Mesothelial cell of epicardium (in vitro differentiated cells): ENCODE measurements at regions not wholly inside any gene's neighbourhood (a gene's known extent, or its start where the extent isn't known, plus 50 kb on each side); places are given as distances from the start of the nearest gene placed in this dataset.

ENCODE experiments used
- DNase-seq, 2 experiments: peaks; one replicate each; pipeline ENCODE4 v3.0.0; 2021; ENCODE audit warnings: low spot score in 2 of 2; ENCODE audit not compliant: unreplicated experiment in 2 of 2
- H3K27ac Mint-ChIP-seq: 2 replicates; pipeline ENCODE4 v1.8.0; 2021; ENCODE audit warnings: mixed read lengths
- H3K27me3 Mint-ChIP-seq: 2 replicates; pipeline ENCODE4 v1.8.0; 2021; ENCODE audit warnings: low read depth, mixed read lengths
- H3K36me3 Mint-ChIP-seq: 2 replicates; pipeline ENCODE4 v1.8.0; 2021; ENCODE audit warnings: mixed read lengths
- H3K4me1 Mint-ChIP-seq: 2 replicates; pipeline ENCODE4 v1.8.0; 2021; ENCODE audit warnings: mixed read lengths
- H3K4me3 Mint-ChIP-seq: 2 replicates; pipeline ENCODE4 v1.8.0; 2021; ENCODE audit warnings: mild to moderate bottlenecking, moderate library complexity, mixed read lengths
- H3K9me3 Mint-ChIP-seq: 2 replicates; pipeline ENCODE4 v1.8.0; 2021; ENCODE audit warnings: mixed read lengths
- CTCF ChIP-seq: fragments of 200-600 bp; sonication (generic); IDR thresholded peaks from one replicate; pipeline ENCODE4 v1.5.0; 2021; ENCODE audit warnings: antibody characterized with exemption; ENCODE audit not compliant: unreplicated experiment

- no peak for DNase-seq
- no peak for TF ChIP-seq CTCF
- Mint-ChIP-seq H3K36me3 (no peaks in the 10 kb centered on the region), H3K27me3 (peaks cover 6% of the 10 kb centered on the region), H3K27ac (no peak overlapping the region), H3K9me3 (no peaks in the 10 kb centered on the region), H3K4me3 (no peak overlapping the region), H3K4me1 (no peaks in the 10 kb centered on the region)
Measured at GRCh38 chr7:70913924-70914323, 218.0 kb upstream of the GALNT17 start.

- no peak for DNase-seq
- Mint-ChIP-seq H3K9me3 (no peaks in the 10 kb centered on the region), H3K4me1 (no peaks in the 10 kb centered on the region), H3K36me3 (no peaks in the 10 kb centered on the region), H3K27me3 (peaks cover 6% of the 10 kb centered on the region), H3K27ac (no peak overlapping the region), H3K4me3 (no peak overlapping the region)
- TF ChIP-seq CTCF, result no peak
Measured at GRCh38 chr7:70915067-70915466, 216.9 kb upstream of the GALNT17 start.

GRCh38 chr7:70919481-70920073 is 212.4 kb upstream of the GALNT17 start:
- Mint-ChIP-seq H3K36me3 (no peaks in the 10 kb centered on the region), H3K4me1 (no peaks in the 10 kb centered on the region), H3K27me3 (peaks cover 6% of the 10 kb centered on the region), H3K9me3 (no peaks in the 10 kb centered on the region), H3K4me3 (no peak overlapping the region), H3K27ac (no peak overlapping the region)
- TF ChIP-seq CTCF, result no peak
- no peak for DNase-seq

- Mint-ChIP-seq H3K9me3 (no peaks in the 10 kb centered on the region), H3K27me3 (peaks cover 6% of the 10 kb centered on the region)
- peak in 1 of 2 experiments; percentile 13 for DNase-seq
Measured at GRCh38 chr7:70920876-70921275, 211.1 kb upstream of the GALNT17 start.

GRCh38 chr7:70923181-70923845 is 208.6 kb upstream of the GALNT17 start:
- Mint-ChIP-seq H3K27me3 (peaks cover 6% of the 10 kb centered on the region), H3K4me1 (no peaks in the 10 kb centered on the region), H3K9me3 (no peaks in the 10 kb centered on the region), H3K36me3 (no peaks in the 10 kb centered on the region), H3K27ac (no peak overlapping the region), H3K4me3 (no peak overlapping the region)
- TF ChIP-seq CTCF, result no peak
- peak in 1 of 2 experiments; percentile 14 for DNase-seq

More at GRCh38 chr7:70920876-70921275, 211.1 kb upstream of the GALNT17 start:
- no peaks in the 10 kb centered on the region for H3K4me1 Mint-ChIP-seq
- no peaks in the 10 kb centered on the region for H3K36me3 Mint-ChIP-seq
- H3K4me3 Mint-ChIP-seq, result no peak overlapping the region
- no peak overlapping the region for H3K27ac Mint-ChIP-seq
- TF ChIP-seq CTCF, result no peak
